ENCODE measurements at regions not wholly inside any gene's neighbourhood (a gene's known extent, or its start where the extent isn't known, plus 50 kb on each side); places are given as distances from the start of the nearest gene placed in this dataset.

DNA sequence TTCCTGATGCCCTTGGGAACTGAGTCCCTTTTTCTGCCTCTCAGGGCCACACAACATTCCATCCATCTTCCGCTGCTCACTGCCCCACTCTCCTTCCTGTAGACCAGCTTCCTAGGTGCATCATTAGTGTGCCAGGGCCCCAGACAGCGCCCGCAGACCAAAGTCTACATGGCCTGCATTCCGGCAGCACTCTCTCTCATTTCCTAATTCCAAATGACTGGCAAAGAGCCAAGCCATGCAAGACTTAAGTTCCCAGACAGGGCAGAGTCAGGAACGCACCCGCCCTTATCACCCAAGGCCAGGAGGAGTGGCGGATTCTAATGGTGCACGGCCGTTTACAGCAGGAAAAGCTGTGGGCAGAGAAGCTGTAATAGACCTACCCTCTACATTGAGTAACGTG is 159.8 kb upstream of the ARID1B start:
- DNase-seq (ENCODE audit: low read depth in 4 of 6, low spot score in 6 of 6) = peak in 1 of 6 donors; percentile 11
- no peak overlapping the region for H3K27ac ChIP-seq (ENCODE audit: low read depth, low read length)
- 77% methylated on average over 6 of the region's 10 CpGs for WGBS (ENCODE audit: insufficient coverage)
- H3K9me3 ChIP-seq (ENCODE audit: control insufficient read depth, insufficient read depth, low read length) = peaks cover 11% of the 10 kb centered on the region
- peaks cover 6% of the 10 kb centered on the region for H3K4me1 ChIP-seq (ENCODE audit: control insufficient read depth, insufficient read depth, low read length)
- H3K36me3 ChIP-seq (ENCODE audit: control insufficient read depth, insufficient read depth, low read length) = no peaks in the 10 kb centered on the region
- no peak overlapping the region for H3K4me3 ChIP-seq (ENCODE audit: low read depth, low read length)
- no peaks in the 10 kb centered on the region for H3K27me3 ChIP-seq (ENCODE audit: control insufficient read depth, insufficient read depth, low read length)

DNA sequence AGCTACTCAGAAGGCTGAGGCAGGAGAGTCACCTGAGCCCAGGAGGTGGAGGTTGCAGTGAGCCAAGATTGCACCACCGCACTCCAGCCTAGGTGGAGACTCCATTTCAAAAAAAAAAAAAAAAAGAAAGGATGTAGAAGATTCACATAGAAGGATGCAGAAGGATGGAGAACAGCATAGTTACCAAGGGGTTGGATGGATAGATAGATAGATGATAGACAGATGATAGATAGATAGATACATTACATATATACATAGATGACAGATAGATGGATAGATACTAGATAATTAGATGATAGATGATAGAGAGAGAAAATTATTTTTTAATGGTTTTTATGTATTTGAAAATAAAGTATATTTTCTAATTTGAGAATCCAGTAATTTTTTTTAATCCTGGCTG is 160.7 kb upstream of the ARID1B start:
- WGBS (ENCODE audit: insufficient coverage) = 80% methylated on average over 1 of the region's 1 CpG
- DNase-seq (ENCODE audit: low read depth in 4 of 6, low spot score in 6 of 6) = no peak

DNA sequence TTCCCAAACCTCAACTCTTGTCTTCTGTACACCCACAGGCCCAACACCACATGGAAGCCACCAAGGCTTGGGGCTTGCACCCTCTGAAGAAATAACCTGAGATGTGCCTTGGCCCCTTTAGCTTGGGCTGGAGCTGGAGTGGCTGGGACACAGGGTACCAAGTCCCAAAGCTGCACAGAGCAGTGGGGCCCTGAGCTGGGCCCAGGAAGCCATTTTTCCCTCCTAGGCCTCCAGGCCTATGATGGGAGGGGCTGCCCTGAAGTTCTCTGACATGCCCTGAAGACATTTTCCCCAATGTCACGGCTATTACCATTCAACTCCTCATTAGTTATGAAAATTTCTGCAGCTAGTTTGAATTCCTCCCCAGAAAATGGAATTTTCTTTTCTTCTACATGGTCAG is 163.2 kb upstream of the ARID1B start:
- Histone ChIP-seq H3K36me3 (ENCODE audit: control insufficient read depth, insufficient read depth, low read length) (no peaks in the 10 kb centered on the region), H3K27me3 (ENCODE audit: control insufficient read depth, insufficient read depth, low read length) (no peaks in the 10 kb centered on the region), H3K4me3 (ENCODE audit: low read depth, low read length) (no peak overlapping the region), H3K27ac (ENCODE audit: low read depth, low read length) (no peak overlapping the region), H3K9me3 (ENCODE audit: control insufficient read depth, insufficient read depth, low read length) (peaks cover 19% of the 10 kb centered on the region), H3K4me1 (ENCODE audit: control insufficient read depth, insufficient read depth, low read length) (peaks cover 5% of the 10 kb centered on the region)
- 80% methylated on average over 1 of the region's 1 CpG for WGBS (ENCODE audit: insufficient coverage)
- DNase-seq (ENCODE audit: low read depth in 4 of 6, low spot score in 6 of 6) = no peak

More for the DNA sequence above, 160.7 kb upstream of the ARID1B start:
- H3K36me3 ChIP-seq (ENCODE audit: control insufficient read depth, insufficient read depth, low read length) = no peaks in the 10 kb centered on the region
- peaks cover 17% of the 10 kb centered on the region for H3K9me3 ChIP-seq (ENCODE audit: control insufficient read depth, insufficient read depth, low read length)
- no peaks in the 10 kb centered on the region for H3K27me3 ChIP-seq (ENCODE audit: control insufficient read depth, insufficient read depth, low read length)
- H3K4me3 ChIP-seq (ENCODE audit: low read depth, low read length) = no peak overlapping the region
- H3K27ac ChIP-seq (ENCODE audit: low read depth, low read length) = no peak overlapping the region
- H3K4me1 ChIP-seq (ENCODE audit: control insufficient read depth, insufficient read depth, low read length) = peaks cover 6% of the 10 kb centered on the region

DNA sequence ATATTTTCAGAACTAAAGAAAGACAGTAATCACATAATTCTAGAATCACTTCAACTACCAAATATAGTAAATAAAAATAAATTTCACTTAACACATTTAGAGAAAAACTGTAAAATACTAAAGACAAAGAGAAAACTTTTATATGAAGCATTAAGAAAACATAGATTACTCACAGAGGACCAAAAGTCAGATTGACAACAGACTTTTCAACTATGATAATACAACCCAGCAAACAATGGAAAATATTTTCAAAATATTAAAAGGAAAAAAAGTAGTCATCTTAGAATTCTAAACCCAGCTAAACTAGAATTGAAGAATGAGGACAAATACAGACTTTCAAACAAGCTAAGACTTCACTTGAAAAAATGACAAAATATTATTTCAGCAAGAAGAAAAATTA is 164.8 kb upstream of the ARID1B start:
- no peaks in the 10 kb centered on the region for H3K4me1 ChIP-seq (ENCODE audit: control insufficient read depth, insufficient read depth, low read length)
- H3K4me3 ChIP-seq (ENCODE audit: low read depth, low read length) = no peak overlapping the region
- no peaks in the 10 kb centered on the region for H3K36me3 ChIP-seq (ENCODE audit: control insufficient read depth, insufficient read depth, low read length)
- H3K9me3 ChIP-seq (ENCODE audit: control insufficient read depth, insufficient read depth, low read length) = peaks cover 19% of the 10 kb centered on the region
- no peaks in the 10 kb centered on the region for H3K27me3 ChIP-seq (ENCODE audit: control insufficient read depth, insufficient read depth, low read length)
- no peak for DNase-seq (ENCODE audit: low read depth in 4 of 6, low spot score in 6 of 6)
- no peak overlapping the region for H3K27ac ChIP-seq (ENCODE audit: low read depth, low read length)

DNA sequence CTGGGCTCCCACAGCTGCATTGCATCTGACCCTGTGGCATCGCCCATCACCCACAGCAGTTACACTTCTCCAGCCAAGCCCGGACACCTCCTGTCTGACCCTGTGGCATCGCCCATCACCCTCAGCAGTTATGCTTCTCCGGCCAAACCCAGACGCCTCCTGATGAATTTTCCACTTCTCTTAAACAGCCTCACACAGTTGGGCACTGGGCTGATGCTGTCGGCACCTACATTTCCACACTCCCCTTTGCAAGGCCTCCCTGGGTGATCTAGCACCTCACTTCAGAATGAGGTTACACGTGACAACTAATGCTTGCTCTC is 175.2 kb upstream of the ARID1B start:
- H3K4me3 ChIP-seq (ENCODE audit: low read depth, low read length) = no peak overlapping the region

DNA sequence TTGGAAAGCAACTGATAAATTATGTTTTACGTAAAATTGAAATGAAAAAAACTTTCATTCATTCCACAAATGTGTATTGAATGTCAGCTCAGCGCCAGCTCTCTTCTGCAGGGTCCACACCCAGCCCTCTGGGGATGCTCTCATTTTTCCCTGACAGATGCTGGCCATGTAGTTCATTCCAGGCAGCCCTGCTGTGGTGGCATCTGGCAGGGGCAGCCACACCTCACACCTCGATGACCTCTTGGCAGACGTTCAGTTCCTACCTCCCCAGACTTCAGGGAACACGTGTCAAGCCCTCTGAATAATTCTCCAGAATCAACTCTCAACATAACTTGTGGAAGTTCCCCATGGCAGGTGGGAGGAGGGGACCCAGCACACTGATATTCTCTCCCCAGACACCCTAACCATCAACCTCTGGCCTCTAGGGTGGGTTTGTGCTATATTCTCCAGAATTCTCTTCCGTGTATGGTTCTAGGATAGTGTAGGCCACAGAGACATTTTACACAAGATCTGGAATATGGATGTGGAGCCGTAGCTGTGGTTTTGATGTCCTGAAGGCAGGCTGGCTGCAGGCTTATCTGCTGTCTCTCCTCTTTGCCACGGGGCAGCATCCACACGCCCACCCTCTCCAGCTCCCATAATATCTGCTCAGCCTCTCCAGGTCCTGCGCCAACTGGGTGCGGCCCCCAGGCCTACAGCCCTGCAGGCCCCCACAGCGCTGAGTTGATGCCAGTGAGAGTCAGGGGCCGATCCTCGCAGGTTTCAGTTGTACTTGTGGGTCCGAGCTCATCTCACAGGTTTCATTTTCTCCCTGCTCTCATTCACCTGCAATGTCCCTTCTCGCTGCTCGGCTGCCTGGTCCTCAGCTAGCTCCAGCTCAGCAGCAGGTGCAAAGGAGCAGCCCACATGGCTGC is 175.8 kb upstream of the ARID1B start:
- Histone ChIP-seq H3K27me3 (ENCODE audit: control insufficient read depth, insufficient read depth, low read length) (no peaks in the 10 kb centered on the region), H3K4me3 (ENCODE audit: low read depth, low read length) (no peak overlapping the region), H3K27ac (ENCODE audit: low read depth, low read length) (no peak overlapping the region), H3K36me3 (ENCODE audit: control insufficient read depth, insufficient read depth, low read length) (no peaks in the 10 kb centered on the region), H3K9me3 (ENCODE audit: control insufficient read depth, insufficient read depth, low read length) (no peaks in the 10 kb centered on the region), H3K4me1 (ENCODE audit: control insufficient read depth, insufficient read depth, low read length) (peaks cover 9% of the 10 kb centered on the region)
- WGBS (ENCODE audit: insufficient coverage) = 88% methylated on average over 13 of the region's 17 CpGs
- DNase-seq (ENCODE audit: low read depth in 4 of 6, low spot score in 6 of 6) = no peak

More for the DNA sequence above, 175.2 kb upstream of the ARID1B start:
- Histone ChIP-seq H3K36me3 (ENCODE audit: control insufficient read depth, insufficient read depth, low read length) (no peaks in the 10 kb centered on the region), H3K9me3 (ENCODE audit: control insufficient read depth, insufficient read depth, low read length) (no peaks in the 10 kb centered on the region), H3K27ac (ENCODE audit: low read depth, low read length) (no peak overlapping the region), H3K4me1 (ENCODE audit: control insufficient read depth, insufficient read depth, low read length) (peaks cover 9% of the 10 kb centered on the region), H3K27me3 (ENCODE audit: control insufficient read depth, insufficient read depth, low read length) (no peaks in the 10 kb centered on the region)
- DNase-seq (ENCODE audit: low read depth in 4 of 6, low spot score in 6 of 6) = no peak
- 90% methylated on average over 6 of the region's 7 CpGs for WGBS (ENCODE audit: insufficient coverage)

DNA sequence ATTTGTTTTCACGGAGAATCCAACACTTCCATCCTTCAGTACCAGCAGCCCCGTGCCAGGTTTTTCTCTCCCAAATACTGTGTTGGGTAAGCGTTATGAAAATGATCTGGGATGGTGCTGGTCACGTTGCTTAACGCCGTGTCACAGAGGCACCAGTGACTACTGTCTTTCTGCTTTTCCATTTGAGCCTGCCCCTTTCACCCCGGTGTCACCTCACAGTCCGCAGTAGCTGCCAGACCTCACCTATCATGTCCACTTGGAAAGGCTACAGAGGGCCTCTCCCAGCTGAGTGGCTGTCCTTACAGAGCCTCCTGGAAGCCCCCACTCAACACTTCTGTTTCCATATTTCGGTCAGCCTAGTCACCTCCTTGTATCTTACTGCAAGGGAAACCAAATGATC is 176.5 kb upstream of the ARID1B start:
- no peaks in the 10 kb centered on the region for H3K36me3 ChIP-seq (ENCODE audit: control insufficient read depth, insufficient read depth, low read length)
- no peaks in the 10 kb centered on the region for H3K9me3 ChIP-seq (ENCODE audit: control insufficient read depth, insufficient read depth, low read length)
- H3K27me3 ChIP-seq (ENCODE audit: control insufficient read depth, insufficient read depth, low read length) = no peaks in the 10 kb centered on the region
- H3K4me3 ChIP-seq (ENCODE audit: low read depth, low read length) = no peak overlapping the region
- peaks cover 14% of the 10 kb centered on the region for H3K4me1 ChIP-seq (ENCODE audit: control insufficient read depth, insufficient read depth, low read length)
- DNase-seq (ENCODE audit: low read depth in 4 of 6, low spot score in 6 of 6) = no peak
- WGBS (ENCODE audit: insufficient coverage) = 90% methylated on average over 4 of the region's 9 CpGs
- H3K27ac ChIP-seq (ENCODE audit: low read depth, low read length) = no peak overlapping the region

DNA sequence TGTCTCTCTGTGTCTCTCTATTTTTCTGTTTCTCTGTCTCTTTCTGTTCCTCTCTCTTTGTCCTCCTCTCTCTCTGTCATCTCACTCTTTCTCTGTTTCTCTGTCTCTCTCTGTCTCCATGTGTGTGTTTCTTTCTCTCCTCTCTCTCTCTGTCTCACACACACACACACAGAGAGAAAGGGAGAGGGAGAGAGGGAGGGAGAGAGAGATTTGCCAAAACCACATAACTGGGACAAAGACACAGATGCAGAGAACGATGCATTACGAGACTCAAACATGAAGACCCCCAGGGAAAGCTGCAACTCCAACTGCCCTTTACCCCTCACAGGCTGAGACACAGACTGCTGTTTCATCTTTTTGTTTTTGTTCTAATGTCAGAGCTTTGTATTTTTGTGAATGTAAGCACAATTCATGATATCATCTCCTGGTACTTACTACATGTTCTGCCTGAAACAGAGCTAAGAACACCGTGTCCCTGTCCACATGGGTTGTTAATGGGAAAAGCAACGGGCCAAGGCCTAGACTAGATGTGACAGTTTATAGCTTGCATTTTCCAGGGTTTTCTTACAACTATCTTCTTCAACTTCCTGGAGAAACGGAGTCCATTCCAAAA is 177.1 kb upstream of the ARID1B start:
- H3K36me3 ChIP-seq (ENCODE audit: control insufficient read depth, insufficient read depth, low read length) = no peaks in the 10 kb centered on the region
- H3K27ac ChIP-seq (ENCODE audit: low read depth, low read length) = peak overlapping the region; percentile 45
- no peaks in the 10 kb centered on the region for H3K27me3 ChIP-seq (ENCODE audit: control insufficient read depth, insufficient read depth, low read length)
- 88% methylated on average over 1 of the region's 5 CpGs for whole genome bisulfite sequencing (ENCODE audit: insufficient coverage)
- no peak overlapping the region for H3K4me3 ChIP-seq (ENCODE audit: low read depth, low read length)
- peak in 2 of 6 donors; percentile 32 to 56 for DNase-seq (ENCODE audit: low read depth in 4 of 6, low spot score in 6 of 6)
- peaks cover 15% of the 10 kb centered on the region for H3K4me1 ChIP-seq (ENCODE audit: control insufficient read depth, insufficient read depth, low read length)
- no peaks in the 10 kb centered on the region for H3K9me3 ChIP-seq (ENCODE audit: control insufficient read depth, insufficient read depth, low read length)

DNA sequence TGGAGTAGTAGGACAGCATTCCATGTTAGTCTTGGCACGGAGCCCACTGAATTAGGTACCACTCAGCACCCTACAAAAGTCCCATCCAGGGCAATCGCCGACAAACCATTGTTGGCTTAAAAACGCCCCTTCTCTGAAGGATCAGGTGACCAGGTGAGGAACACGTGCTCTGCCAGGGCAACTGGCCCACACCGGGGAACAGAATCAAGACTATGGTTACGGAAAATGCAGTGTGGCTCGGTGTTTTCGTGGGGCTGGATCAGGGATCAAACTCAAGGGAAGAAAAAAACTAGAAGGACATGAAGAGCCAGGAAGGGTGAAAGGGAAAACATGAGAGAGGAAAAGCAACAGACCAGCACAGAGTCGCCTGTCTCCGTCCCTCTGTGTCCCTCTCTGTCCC is 177.8 kb upstream of the ARID1B start:
- peak overlapping the region; percentile 45 for H3K27ac ChIP-seq (ENCODE audit: low read depth, low read length)
- no peak for DNase-seq (ENCODE audit: low read depth in 4 of 6, low spot score in 6 of 6)
- no peak overlapping the region for H3K4me3 ChIP-seq (ENCODE audit: low read depth, low read length)
- H3K36me3 ChIP-seq (ENCODE audit: control insufficient read depth, insufficient read depth, low read length) = no peaks in the 10 kb centered on the region
- no peaks in the 10 kb centered on the region for H3K27me3 ChIP-seq (ENCODE audit: control insufficient read depth, insufficient read depth, low read length)
- WGBS (ENCODE audit: insufficient coverage) = 72% methylated on average over 11 of the region's 11 CpGs
- H3K9me3 ChIP-seq (ENCODE audit: control insufficient read depth, insufficient read depth, low read length) = no peaks in the 10 kb centered on the region
- peaks cover 15% of the 10 kb centered on the region for H3K4me1 ChIP-seq (ENCODE audit: control insufficient read depth, insufficient read depth, low read length)

DNA sequence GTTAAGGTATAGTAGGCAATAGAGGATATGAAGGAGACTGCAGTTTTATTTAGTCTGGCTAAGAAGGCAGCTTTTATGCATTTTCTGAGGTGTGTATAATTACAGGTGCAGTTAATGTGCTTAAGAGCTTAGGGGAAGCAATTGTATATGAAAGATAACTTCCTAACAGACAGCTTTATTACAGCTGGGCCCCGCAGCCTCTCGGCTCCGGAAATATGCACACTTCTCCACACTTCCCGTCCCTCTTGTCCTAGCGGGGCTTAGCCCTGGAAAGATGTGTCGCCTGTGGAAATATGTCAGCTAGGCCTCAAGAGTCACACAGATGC is 178.4 kb upstream of the ARID1B start:
- no peak overlapping the region for H3K27ac ChIP-seq (ENCODE audit: low read depth, low read length)
- no peak for DNase-seq (ENCODE audit: low read depth in 4 of 6, low spot score in 6 of 6)

More for the DNA sequence above, 178.4 kb upstream of the ARID1B start:
- Histone ChIP-seq H3K27me3 (ENCODE audit: control insufficient read depth, insufficient read depth, low read length) (no peaks in the 10 kb centered on the region), H3K4me1 (ENCODE audit: control insufficient read depth, insufficient read depth, low read length) (peaks cover 15% of the 10 kb centered on the region), H3K9me3 (ENCODE audit: control insufficient read depth, insufficient read depth, low read length) (no peaks in the 10 kb centered on the region), H3K4me3 (ENCODE audit: low read depth, low read length) (no peak overlapping the region), H3K36me3 (ENCODE audit: control insufficient read depth, insufficient read depth, low read length) (no peaks in the 10 kb centered on the region)
- 97% methylated on average over 5 of the region's 6 CpGs for WGBS (ENCODE audit: insufficient coverage)
